ENCODE measurements at regions not wholly inside any gene's neighbourhood (a gene's known extent, or its start where the extent isn't known, plus 50 kb on each side); places are given as distances from the start of the nearest gene placed in this dataset.

- TF ChIP-seq, protein P1, sequence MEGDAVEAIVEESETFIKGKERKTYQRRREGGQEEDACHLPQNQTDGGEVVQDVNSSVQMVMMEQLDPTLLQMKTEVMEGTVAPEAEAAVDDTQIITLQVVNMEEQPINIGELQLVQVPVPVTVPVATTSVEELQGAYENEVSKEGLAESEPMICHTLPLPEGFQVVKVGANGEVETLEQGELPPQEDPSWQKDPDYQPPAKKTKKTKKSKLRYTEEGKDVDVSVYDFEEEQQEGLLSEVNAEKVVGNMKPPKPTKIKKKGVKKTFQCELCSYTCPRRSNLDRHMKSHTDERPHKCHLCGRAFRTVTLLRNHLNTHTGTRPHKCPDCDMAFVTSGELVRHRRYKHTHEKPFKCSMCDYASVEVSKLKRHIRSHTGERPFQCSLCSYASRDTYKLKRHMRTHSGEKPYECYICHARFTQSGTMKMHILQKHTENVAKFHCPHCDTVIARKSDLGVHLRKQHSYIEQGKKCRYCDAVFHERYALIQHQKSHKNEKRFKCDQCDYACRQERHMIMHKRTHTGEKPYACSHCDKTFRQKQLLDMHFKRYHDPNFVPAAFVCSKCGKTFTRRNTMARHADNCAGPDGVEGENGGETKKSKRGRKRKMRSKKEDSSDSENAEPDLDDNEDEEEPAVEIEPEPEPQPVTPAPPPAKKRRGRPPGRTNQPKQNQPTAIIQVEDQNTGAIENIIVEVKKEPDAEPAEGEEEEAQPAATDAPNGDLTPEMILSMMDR (conservative IDR thresholded peaks at IDR 0.05; ENCODE audit: low read depth, low read length) = no peak
- no peak for TF ChIP-seq EZH2 (IDR thresholded peaks at IDR 0.05; ENCODE audit: borderline replicate concordance, low read depth, low read length, poor library complexity, severe bottlenecking)
Measured at GRCh38 chr6:81495999-81496398, 256.5 kb downstream of the TENT5A start.
